NCI-H460 (cell line): ENCODE measurements at regions not wholly inside any gene's neighbourhood (a gene's known extent, or its start where the extent isn't known, plus 50 kb on each side); places are given as distances from the start of the nearest gene placed in this dataset.
"Not testable (repeated sequence)": the region's sequence is repeated elsewhere in the genome, so short reads cannot be mapped to it uniquely, and the experiment has no call there.

Source experiments
- DNase-seq: peaks from one replicate; pipeline ENCODE4 v3.0.0-alpha.2; 2016; ENCODE audit warnings: low read depth; ENCODE audit errors: extremely low read depth

- no peak for DNase-seq
Observed at GRCh38 chr5:125981016-125981415, 442.2 kb upstream of the GRAMD2B start.

- DNase-seq, result no peak
Observed at GRCh38 chr5:125987677-125988255, 435.4 kb upstream of the GRAMD2B start.

DNA sequence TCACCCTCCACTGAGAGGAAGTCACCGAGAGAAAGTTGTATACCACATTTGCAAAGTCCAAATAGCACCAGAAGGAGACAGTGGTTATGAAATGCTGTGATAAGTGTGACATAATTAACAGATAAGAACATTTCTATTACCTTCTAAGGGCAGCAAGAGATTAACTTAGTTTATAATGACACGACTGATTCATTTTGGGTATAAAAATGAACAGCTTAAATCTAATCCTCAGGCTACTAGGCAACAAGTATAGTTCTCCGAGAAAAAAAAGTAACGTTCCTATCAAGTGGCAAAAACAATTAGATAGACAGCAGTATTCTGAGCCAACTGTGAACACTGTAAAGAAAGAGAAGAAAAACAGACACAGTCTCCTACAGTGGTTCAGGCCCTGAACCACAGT is 431.2 kb upstream of the GRAMD2B start:
- DNase-seq, result no peak

- not testable (repeated sequence) for DNase-seq
Observed at GRCh38 chr5:125999271-126000030, 423.8 kb upstream of the GRAMD2B start.

DNA sequence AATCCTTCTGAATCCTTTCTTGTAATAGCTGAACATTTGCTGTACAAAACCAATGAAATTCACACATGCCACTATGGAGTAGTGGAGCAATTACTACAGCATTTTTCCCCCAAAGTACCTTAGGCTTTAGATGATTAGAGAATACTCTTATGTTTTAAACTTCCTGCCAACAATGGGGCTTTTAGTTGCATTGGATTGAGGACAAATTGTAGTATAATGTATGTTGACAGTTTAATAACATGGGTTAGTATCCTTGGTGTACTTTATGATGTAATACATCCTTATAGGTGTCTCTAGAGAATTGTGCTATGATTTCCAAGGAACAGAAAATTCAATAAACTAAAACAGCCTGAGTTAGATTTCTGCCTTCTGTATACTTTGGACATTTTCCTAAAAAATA is 422.7 kb upstream of the GRAMD2B start:
- no peak for DNase-seq

- DNase-seq, result no peak
Observed at GRCh38 chr5:126002222-126002897, 420.8 kb upstream of the GRAMD2B start.

GRCh38 chr5:126003309-126003708 is 419.9 kb upstream of the GRAMD2B start:
- no peak for DNase-seq

GRCh38 chr5:126004636-126005035 is 418.6 kb upstream of the GRAMD2B start:
- DNase-seq, result no peak

- DNase-seq, result peak; percentile 17
Observed at GRCh38 chr5:126007841-126008240, 415.4 kb upstream of the GRAMD2B start.

DNA sequence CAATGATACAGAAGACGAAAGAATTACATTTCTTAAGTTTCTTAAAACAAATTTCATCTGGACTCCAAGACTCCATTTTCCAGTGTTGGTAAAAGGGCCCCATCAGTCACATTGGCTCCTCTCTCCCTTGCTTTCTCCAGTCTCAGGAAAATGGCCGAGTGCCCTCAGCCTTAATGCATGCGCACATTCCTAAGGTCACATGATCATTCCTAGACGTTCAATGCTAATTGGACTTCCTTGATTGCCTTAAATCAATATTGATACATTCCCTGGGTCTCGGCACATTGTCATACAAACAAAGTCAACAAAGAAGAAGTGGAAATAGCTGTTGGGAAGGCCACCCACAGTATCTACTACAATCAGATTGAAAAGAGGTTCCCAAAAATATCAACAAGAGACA is 413.6 kb upstream of the GRAMD2B start:
- no peak for DNase-seq

- DNase-seq, result not testable (repeated sequence)
Observed at GRCh38 chr5:126011526-126011925, 411.7 kb upstream of the GRAMD2B start.

- DNase-seq, result no peak
Observed at GRCh38 chr5:126014676-126015075, 408.5 kb upstream of the GRAMD2B start.

GRCh38 chr5:126015235-126016181 is 407.7 kb upstream of the GRAMD2B start:
- peak; percentile 36 for DNase-seq

- DNase-seq, result no peak
Observed at GRCh38 chr5:126016256-126016655, 407.0 kb upstream of the GRAMD2B start.

DNA sequence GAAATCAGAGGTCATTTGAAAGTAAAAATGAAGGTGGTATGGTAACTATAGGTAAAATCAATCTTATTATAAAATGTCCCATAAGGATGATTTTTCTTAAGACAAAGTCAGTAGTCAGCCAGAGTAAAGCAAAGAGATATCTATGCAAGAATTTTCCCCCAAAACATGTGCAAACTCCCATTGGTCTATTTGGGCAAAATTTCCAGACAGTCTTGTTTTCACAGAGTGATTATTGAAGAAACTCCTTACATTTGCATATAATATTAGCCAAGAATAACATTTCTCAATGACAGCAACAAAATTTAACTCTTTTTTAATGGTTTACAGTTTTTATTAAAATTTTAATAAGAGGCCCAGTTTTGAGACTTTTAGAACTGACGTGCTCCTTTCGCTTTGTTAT is 406.1 kb upstream of the GRAMD2B start:
- DNase-seq, result no peak

DNA sequence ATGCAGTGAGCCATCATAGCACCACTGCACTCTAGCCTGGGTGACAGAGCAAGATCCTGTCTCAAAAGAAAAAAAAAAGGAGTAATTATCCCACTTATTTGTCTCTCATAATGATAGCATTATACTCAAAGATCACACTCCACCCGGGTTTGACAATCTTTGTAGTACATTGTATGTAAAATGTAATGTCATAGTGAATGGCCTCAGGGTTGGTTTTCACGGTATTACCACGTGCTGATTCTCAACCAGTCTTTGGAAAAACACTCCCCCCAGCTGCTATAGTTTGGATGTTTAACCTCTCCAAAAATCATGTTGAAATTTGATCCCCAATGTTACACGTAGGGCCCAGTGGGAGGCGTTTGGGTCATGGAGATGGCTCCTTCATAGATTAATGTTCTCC is 402.4 kb upstream of the GRAMD2B start:
- no peak for DNase-seq

DNA sequence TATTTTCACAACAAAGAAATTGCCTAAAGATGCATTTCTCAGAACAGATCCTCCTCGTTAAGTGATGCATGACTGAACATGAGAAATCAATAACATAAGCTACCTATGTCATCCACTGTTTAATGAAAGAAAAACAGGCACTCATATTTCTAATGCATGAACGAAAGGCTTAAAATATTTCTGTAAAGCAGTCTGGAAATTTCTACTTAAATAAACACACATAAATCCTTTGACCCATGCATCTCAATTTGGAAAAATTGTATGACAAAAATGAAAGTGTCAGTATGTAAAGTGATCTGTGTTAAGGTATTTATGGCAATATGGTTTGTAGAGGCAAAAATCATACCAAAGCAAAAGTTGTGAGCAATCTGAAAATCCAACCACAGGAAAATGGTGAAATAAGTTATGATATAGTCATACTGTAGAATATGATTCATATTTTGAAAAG is 399.2 kb upstream of the GRAMD2B start:
- DNase-seq, result no peak

- no peak for DNase-seq
Observed at GRCh38 chr5:126027149-126027548, 396.1 kb upstream of the GRAMD2B start.

DNA sequence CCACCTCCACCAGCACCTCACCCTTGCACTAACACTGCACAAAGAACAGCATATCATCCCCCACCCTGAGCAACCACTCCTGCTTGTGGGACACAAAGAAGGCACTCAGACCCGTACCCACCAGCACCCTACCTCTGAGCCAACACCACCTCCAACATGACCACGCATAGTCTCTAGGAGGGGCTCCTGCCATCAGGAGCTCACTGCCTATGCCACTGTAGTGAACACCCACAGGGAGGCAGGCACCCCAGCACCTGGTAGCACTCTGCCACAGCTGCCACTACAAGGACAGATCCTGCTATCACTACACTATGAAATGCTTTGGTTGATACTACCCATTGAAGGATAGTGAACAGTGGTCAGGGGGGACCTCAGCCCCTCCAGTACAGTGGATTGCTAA is 395.6 kb upstream of the GRAMD2B start:
- no peak for DNase-seq

DNA sequence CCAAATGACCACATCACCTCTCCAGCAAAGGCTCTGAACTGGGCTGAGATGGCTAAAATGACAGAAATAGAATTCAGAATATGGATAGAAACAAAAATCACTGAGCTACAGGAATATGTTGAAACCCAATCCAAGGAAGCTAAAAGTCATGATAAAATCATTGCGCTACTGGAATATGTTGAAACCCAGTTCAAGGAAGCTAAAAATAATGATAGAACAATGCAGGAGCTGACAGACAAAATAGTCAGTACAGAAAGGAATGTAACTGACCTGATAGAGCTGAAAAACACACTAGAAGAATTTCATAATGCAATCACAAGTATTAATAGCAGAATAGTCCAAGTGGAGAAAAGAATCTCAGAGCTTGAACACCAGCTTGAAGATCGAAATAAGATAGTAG is 394.9 kb upstream of the GRAMD2B start:
- no peak for DNase-seq

DNA sequence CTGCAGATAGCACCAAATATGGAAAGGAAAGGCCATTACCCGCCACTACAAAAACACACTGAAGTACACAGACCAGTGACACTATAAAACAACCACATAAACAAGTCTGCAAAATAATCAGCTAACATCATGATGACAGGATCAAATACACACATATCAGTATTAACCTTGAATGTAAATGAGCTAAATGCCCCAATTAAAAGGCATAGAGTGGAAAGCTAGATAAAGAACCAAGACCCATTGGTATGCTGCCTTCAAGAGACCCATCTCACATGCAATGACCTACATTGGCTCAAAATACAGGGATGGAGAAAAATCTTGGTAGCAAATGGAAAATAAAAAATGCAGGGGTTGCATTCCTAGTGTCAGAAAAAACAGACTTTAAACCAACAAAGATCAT is 393.9 kb upstream of the GRAMD2B start:
- not testable (repeated sequence) for DNase-seq
